ENCODE measurements at regions not wholly inside any gene's neighbourhood (a gene's known extent, or its start where the extent isn't known, plus 50 kb on each side); places are given as distances from the start of the nearest gene placed in this dataset.

DNA sequence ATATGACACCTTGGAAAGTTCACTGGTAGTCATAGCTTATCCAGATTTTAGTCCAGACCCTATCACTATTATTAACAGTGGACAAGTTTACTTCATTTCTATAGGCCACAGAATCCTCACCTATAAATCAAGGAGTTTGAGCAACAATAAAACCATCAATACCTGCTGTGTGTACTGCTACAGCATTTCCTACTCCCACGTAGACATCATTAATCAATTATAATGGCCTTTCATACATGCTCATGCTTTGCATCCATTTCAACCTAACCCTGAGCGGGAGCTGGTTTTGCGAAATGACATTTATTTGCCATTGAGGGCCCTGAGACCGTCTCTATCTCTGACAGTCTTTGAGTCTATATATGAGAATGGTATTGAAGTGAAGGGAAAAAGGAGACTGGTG, 312.3 kb downstream of the FAT3 start:
- TF ChIP-seq, protein P1, sequence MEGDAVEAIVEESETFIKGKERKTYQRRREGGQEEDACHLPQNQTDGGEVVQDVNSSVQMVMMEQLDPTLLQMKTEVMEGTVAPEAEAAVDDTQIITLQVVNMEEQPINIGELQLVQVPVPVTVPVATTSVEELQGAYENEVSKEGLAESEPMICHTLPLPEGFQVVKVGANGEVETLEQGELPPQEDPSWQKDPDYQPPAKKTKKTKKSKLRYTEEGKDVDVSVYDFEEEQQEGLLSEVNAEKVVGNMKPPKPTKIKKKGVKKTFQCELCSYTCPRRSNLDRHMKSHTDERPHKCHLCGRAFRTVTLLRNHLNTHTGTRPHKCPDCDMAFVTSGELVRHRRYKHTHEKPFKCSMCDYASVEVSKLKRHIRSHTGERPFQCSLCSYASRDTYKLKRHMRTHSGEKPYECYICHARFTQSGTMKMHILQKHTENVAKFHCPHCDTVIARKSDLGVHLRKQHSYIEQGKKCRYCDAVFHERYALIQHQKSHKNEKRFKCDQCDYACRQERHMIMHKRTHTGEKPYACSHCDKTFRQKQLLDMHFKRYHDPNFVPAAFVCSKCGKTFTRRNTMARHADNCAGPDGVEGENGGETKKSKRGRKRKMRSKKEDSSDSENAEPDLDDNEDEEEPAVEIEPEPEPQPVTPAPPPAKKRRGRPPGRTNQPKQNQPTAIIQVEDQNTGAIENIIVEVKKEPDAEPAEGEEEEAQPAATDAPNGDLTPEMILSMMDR (IDR thresholded peaks at IDR 0.05; ENCODE audit: low read depth, low read length, missing input control) = no peak
- TF ChIP-seq, protein P2, sequence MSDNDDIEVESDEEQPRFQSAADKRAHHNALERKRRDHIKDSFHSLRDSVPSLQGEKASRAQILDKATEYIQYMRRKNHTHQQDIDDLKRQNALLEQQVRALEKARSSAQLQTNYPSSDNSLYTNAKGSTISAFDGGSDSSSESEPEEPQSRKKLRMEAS (IDR thresholded peaks at IDR 0.05) = no peak

Data from liver (tissue), 2 donors.